ENCODE measurements at regions not wholly inside any gene's neighbourhood (a gene's known extent, or its start where the extent isn't known, plus 50 kb on each side); places are given as distances from the start of the nearest gene placed in this dataset.
"Not testable (repeated sequence)": the region's sequence is repeated elsewhere in the genome, so short reads cannot be mapped to it uniquely, and the experiment has no call there.

GRCh38 chr1:149692804-149693539 is 89.5 kb upstream of the FCGR1A start:
- DNase-seq (ENCODE audit: low read depth); H3K4me3 ChIP-seq (ENCODE audit: low read length): not testable (repeated sequence)

GRCh38 chr1:149695066-149695465 is 87.4 kb upstream of the FCGR1A start:
- not testable (repeated sequence) for H3K4me3 ChIP-seq (ENCODE audit: low read length); DNase-seq (ENCODE audit: low read depth)

DNA sequence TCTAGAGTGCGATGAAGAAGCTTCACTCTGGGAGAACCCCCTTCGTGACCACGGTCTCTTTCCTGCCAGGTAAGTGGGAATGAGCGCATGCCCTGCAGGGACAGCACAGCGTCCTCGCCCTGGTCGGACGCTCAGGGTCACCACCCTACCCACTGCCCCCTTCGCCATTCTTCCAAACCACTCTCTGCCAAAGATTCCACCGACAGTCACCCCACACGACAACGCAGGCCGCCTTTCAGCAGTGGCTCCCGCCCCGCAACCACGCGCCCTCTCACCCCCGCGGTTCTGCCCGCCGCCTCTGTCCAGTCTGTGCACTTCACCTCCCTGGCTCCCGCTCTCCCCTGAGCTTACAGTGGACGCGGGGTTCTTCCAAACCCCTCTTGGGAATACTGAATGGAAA is 82.3 kb upstream of the FCGR1A start:
- H3K4me3 ChIP-seq (ENCODE audit: low read length); DNase-seq (ENCODE audit: low read depth): not testable (repeated sequence)

GRCh38 chr1:149700677-149701567 is 81.6 kb upstream of the FCGR1A start:
- H3K4me3 ChIP-seq (ENCODE audit: low read length); DNase-seq (ENCODE audit: low read depth): not testable (repeated sequence)

GRCh38 chr1:149708192-149708853 is 74.2 kb upstream of the FCGR1A start:
- peak; percentile 38 for DNase-seq (ENCODE audit: low read depth)
- peak overlapping the region; percentile 19 for H3K4me3 ChIP-seq (ENCODE audit: low read length)

- not testable (repeated sequence) for DNase-seq (ENCODE audit: low read depth)
- H3K4me3 ChIP-seq (ENCODE audit: low read length), result peak overlapping the region; percentile 42
Observed at GRCh38 chr1:149711651-149712050, 70.8 kb upstream of the FCGR1A start.

- H3K4me3 ChIP-seq (ENCODE audit: low read length), result peak overlapping the region; percentile 55
- DNase-seq (ENCODE audit: low read depth), result not testable (repeated sequence)
Observed at GRCh38 chr1:149712154-149712927, 70.2 kb upstream of the FCGR1A start.

GRCh38 chr1:149713513-149713912 is 69.0 kb upstream of the FCGR1A start:
- not testable (repeated sequence) for DNase-seq (ENCODE audit: low read depth); H3K4me3 ChIP-seq (ENCODE audit: low read length)

DNA sequence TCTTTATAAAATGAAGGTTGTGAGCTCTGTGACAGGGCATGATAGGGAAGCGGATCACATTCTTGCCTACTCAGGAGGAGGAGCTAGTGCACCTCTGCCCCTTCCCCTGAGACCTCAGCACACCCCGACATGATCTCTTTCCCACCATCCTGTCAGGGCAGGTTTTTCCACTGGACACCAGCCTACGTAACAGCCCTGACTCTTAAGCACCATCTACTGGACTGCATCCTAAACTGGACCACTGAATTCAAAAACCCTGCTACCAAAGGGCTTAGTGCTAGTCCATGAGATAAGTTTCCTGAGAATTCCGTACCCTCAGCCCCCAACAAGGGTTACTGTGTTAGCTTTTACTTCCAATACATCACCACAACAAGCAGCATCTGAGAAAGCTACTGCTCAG is 68.5 kb upstream of the FCGR1A start:
- not testable (repeated sequence) for DNase-seq (ENCODE audit: low read depth); H3K4me3 ChIP-seq (ENCODE audit: low read length)

- not testable (repeated sequence) for DNase-seq (ENCODE audit: low read depth); H3K4me3 ChIP-seq (ENCODE audit: low read length)
Observed at GRCh38 chr1:149724618-149725302, 57.7 kb upstream of the FCGR1A start.

DNA sequence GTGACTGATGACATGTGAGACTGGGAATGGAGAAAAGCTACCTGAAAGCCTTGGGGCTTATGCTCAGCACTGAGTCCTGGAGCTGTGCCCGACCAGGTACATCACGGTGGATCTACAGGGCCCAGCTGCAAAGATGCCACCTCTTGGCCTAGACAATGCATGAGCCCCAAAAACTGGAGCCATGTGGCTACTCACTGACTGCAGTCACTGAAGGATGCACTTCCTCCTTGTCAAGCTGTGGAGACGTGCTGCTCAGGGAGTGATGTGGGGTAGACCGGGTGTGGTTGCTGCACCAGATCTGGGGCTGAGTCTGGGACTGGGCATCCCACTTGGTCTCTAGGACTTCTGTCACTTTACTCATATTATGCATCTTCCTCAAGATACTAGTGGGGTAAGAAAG is 55.8 kb upstream of the FCGR1A start:
- H3K4me3 ChIP-seq (ENCODE audit: low read length); DNase-seq (ENCODE audit: low read depth): not testable (repeated sequence)

DNA sequence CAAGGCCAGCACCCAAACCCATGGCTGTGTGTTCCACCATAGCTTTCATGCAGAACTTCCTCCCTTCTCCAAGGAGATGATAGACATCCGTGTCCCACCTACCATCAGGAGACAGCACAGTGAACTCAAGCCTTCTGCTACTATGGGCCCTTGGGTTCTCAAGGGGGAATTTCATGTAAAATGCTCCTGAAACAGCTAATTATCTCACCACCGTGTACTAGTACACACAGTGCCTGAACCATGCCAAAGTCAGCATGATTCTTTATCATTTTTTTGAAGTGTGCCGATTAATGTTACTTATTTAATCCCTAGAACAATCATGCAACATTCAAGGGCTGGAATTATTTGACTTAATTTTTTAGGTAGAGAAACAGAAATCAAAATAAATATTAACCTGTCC is 53.9 kb upstream of the FCGR1A start:
- H3K4me3 ChIP-seq (ENCODE audit: low read length); DNase-seq (ENCODE audit: low read depth): not testable (repeated sequence)

Measured in retinal pigment epithelial cell (primary cell).